Body of pancreas (tissue), 4 donors: ENCODE measurements at regions not wholly inside any gene's neighbourhood (a gene's known extent, or its start where the extent isn't known, plus 50 kb on each side); places are given as distances from the start of the nearest gene placed in this dataset.

Source experiments
- ATAC-seq: fragments of 150-250 bp; one replicate; pipeline ENCODE4 v1.9.1; 2016
- DNase-seq, 4 donors: peaks; one replicate each; pipeline ENCODE4 v3.0.0-alpha.2; 2019
- H3K27ac ChIP-seq, 4 donors: fragments of 200-600 bp; sonication (generic); 1 replicate in 3 of 4; 2 replicates in 1 of 4; pipeline versions ENCODE4 v1.5.1 to v1.6.1; 2016 to 2019; ENCODE audit warnings: mild to moderate bottlenecking in 1 of 4, mixed read lengths in 1 of 4, moderate library complexity in 1 of 4
- H3K27me3 ChIP-seq, 2 donors: fragments of 200-600 bp; sonication (generic); one replicate each; pipeline ENCODE4 v1.6.0; 2016; ENCODE audit warnings: mild to moderate bottlenecking in 1 of 2
- H3K36me3 ChIP-seq, 2 donors: fragments of 200-600 bp; sonication (generic); replicated peaks in 1 of 2; 2 replicates each; pipeline ENCODE4 v1.5.1; 2016; ENCODE audit warnings: low read depth in 2 of 2; ENCODE audit not compliant: insufficient read depth in 1 of 2
- H3K4me1 ChIP-seq: fragments of 200-600 bp; sonication (generic); one replicate; pipeline ENCODE4 v1.6.0; 2016
- H3K4me3 ChIP-seq, 2 donors: fragments of 200-600 bp; sonication (generic); 1 replicate in 1 of 2; 2 replicates in 1 of 2; pipeline ENCODE4 v1.5.1; 2016 to 2019
- H3K9me3 ChIP-seq, 3 donors: fragments of 200-600 bp; sonication (generic); 1 replicate in 2 of 3; 2 replicates in 1 of 3; pipeline ENCODE4 v1.5.1; 2016
- POLR2A ChIP-seq, 3 donors: fragments of 450-650 bp; IDR thresholded peaks; one replicate each; pipeline ENCODE4 v1.6.1; 2016; ENCODE audit warnings: antibody characterized with exemption in 3 of 3, mild to moderate bottlenecking in 2 of 3
- WGBS, 2 donors: methylation state at CpG; one replicate each; pipeline ENCODE4 v1.1.5; 2017; 5-methylcytosine and 5-hydroxymethylcytosine counted together
- intact Hi-C: fragments of 100-400 bp; cut with DNase I; formaldehyde crosslinking; loops from one replicate; pipeline ENCODE4 v1.15.1; 2023
- TF ChIP-seq, protein P1 (sequence below), 7 experiments: fragments of 450-650 bp in 4 of 7; fragments of 200-600 bp in 3 of 7; sonication (generic) in 3 of 7; IDR thresholded peaks; one replicate each; pipeline ENCODE4 v1.5.1; 2016 to 2019; ENCODE audit warnings: antibody characterized with exemption in 7 of 7

DNA sequence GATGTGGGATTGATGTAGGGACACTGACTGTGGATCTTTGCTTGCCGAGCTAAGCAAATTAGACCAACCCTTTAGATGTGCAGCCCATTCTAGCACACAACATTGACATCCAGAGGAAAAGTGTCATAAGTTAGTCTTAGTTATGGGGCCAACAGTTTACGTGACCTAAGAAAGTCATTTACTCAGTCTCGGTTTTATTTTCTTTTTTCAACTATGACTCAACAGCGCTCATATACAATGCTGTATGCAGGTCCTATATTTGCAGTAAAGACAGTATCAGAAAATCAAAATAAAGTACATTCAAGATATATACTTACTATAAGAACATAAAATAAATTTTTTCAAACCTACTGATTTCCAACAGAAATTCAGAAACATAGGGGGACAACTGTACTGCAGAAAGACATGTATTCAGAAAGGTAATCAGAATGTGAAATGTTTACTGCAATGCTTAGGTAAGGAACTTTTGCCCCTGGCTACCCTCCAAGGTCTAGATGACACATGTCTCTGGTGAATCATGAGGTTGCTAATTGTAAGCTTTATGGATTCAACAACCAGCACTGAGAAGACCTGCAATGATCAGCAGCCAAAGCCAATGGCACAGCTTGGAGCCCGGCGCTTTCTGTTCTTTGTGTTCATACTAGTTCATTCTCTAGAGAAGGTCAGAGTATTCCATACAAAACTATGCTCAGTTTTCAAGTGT lies 317.5 kb upstream of the CNTN6 start:
- H3K9me3 ChIP-seq: no peaks in the 10 kb centered on the region
- H3K27me3 ChIP-seq: no peaks in the 10 kb centered on the region
- H3K36me3 ChIP-seq: no peaks in the 10 kb centered on the region
- H3K27ac ChIP-seq: no peak overlapping the region
- 83 to 88% methylated on average over 6 of the region's 6 CpGs for whole genome bisulfite sequencing, 2 donors
- ATAC-seq: no peak
- no peak overlapping the region for H3K4me3 ChIP-seq
- DNase-seq: no peak
- no peaks in the 10 kb centered on the region for H3K4me1 ChIP-seq
- intact Hi-C loops: no loop called here
- TF ChIP-seq POLR2A (IDR thresholded peaks at IDR 0.05): no peak
- TF ChIP-seq, protein P1, sequence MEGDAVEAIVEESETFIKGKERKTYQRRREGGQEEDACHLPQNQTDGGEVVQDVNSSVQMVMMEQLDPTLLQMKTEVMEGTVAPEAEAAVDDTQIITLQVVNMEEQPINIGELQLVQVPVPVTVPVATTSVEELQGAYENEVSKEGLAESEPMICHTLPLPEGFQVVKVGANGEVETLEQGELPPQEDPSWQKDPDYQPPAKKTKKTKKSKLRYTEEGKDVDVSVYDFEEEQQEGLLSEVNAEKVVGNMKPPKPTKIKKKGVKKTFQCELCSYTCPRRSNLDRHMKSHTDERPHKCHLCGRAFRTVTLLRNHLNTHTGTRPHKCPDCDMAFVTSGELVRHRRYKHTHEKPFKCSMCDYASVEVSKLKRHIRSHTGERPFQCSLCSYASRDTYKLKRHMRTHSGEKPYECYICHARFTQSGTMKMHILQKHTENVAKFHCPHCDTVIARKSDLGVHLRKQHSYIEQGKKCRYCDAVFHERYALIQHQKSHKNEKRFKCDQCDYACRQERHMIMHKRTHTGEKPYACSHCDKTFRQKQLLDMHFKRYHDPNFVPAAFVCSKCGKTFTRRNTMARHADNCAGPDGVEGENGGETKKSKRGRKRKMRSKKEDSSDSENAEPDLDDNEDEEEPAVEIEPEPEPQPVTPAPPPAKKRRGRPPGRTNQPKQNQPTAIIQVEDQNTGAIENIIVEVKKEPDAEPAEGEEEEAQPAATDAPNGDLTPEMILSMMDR (IDR thresholded peaks at IDR 0.05): no peak

DNA sequence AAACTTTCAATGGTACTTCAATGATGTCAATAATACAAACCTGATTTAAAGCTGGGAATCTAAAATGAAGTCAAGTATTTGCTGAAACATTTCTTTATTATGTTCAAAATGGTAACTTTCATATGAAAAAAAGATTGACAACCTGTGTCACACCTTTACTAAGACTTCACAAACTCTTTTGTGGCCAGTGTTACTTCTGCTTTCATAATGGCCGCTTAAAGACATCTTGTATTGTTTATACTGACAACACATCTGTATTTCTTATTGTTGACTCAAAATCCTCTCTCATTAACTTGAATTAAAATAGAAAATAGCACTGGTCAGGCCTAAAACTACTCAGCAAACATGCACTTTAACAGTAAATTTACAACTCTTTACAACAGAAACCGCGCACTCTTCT lies 312.3 kb upstream of the CNTN6 start:
- Histone ChIP-seq H3K36me3 (no peaks in the 10 kb centered on the region), H3K4me3 (no peak overlapping the region), H3K27ac (no peak overlapping the region), H3K9me3 (no peaks in the 10 kb centered on the region), H3K4me1 (no peaks in the 10 kb centered on the region), H3K27me3 (no peaks in the 10 kb centered on the region)
- no peak for ATAC-seq
- no peak for TF ChIP-seq POLR2A (IDR thresholded peaks at IDR 0.05)
- TF ChIP-seq, protein P1 (IDR thresholded peaks at IDR 0.05): no peak
- intact Hi-C loops: no loop called here
- DNase-seq: no peak
- 51 to 60% methylated on average over 3 of the region's 3 CpGs for WGBS, 2 donors

DNA sequence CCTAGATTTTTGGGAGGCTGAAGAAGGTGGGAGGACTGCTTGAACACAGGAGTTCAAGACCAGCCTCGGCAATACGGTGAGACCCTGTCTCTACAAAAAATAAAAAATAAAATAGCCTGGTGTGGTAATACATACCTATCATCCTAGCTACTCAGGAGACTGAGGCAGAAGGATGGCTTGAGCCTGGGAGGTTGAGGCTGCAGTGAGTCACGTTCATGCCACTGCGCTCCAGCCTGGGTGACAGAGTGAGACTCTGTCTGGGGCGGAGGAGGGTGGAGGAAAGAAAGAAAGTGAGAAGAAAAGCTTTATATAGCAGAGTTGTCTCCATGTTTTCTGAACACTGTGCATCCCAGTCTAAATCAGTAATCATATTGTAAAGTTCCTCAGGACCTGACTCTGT lies 301.4 kb upstream of the CNTN6 start:
- H3K27ac ChIP-seq: no peak overlapping the region
- ATAC-seq (no peak), DNase-seq (no peak)
- H3K27me3 ChIP-seq: no peaks in the 10 kb centered on the region
- 79 to 83% methylated on average over 5 of the region's 5 CpGs for WGBS, 2 donors
- H3K36me3 ChIP-seq: no peaks in the 10 kb centered on the region
- TF ChIP-seq, protein P1 (IDR thresholded peaks at IDR 0.05): no peak
- TF ChIP-seq POLR2A (IDR thresholded peaks at IDR 0.05): no peak
- no peaks in the 10 kb centered on the region for H3K4me1 ChIP-seq
- no peak overlapping the region for H3K4me3 ChIP-seq
- no peaks in the 10 kb centered on the region for H3K9me3 ChIP-seq
- intact Hi-C loops: no loop called here

DNA sequence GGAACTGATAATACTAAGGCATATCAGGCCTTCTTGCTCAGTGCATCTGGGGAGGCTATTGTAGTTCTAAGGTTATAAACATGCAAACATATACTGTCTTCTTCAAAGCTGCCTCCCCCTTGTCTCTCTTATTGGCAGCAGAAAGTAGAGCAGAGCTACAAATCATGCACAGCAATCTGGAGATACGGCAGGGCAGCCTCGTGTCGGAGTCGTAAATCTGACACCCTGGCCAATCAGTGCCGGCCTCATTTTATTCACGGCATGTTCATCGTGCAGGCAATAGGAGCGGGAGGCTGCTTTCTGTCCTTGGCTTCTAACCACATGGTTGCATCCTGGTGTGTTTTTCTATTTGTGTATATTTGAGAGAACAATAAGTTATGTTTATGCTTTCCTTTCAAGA lies 300.2 kb upstream of the CNTN6 start:
- no peaks in the 10 kb centered on the region for H3K9me3 ChIP-seq
- DNase-seq (no peak), ATAC-seq (no peak)
- no peaks in the 10 kb centered on the region for H3K4me1 ChIP-seq
- intact Hi-C loops: no loop called here
- TF ChIP-seq, protein P1 (IDR thresholded peaks at IDR 0.05): no peak
- TF ChIP-seq POLR2A (IDR thresholded peaks at IDR 0.05): no peak
- H3K4me3 ChIP-seq: no peak overlapping the region
- H3K27me3 ChIP-seq: no peaks in the 10 kb centered on the region
- no peaks in the 10 kb centered on the region for H3K36me3 ChIP-seq
- WGBS, 2 donors: 75 to 91% methylated on average over 8 of the region's 8 CpGs
- H3K27ac ChIP-seq: no peak overlapping the region

GRCh38 chr3:804211-804610 lies 288.6 kb upstream of the CNTN6 start:
- no peak for DNase-seq
- H3K27me3 ChIP-seq: no peaks in the 10 kb centered on the region
- H3K27ac ChIP-seq: no peak overlapping the region
- ATAC-seq: no peak
- intact Hi-C loops: no loop called here
- TF ChIP-seq, protein P1 (IDR thresholded peaks at IDR 0.05): no peak
- TF ChIP-seq POLR2A (IDR thresholded peaks at IDR 0.05): no peak
- no peak overlapping the region for H3K4me3 ChIP-seq
- 42 to 54% methylated on average over 2 of the region's 2 CpGs for WGBS, 2 donors
- H3K4me1 ChIP-seq: no peaks in the 10 kb centered on the region
- no peaks in the 10 kb centered on the region for H3K36me3 ChIP-seq
- H3K9me3 ChIP-seq: no peaks in the 10 kb centered on the region
